IMR-90 (cell line): ENCODE measurements at regions not wholly inside any gene's neighbourhood (a gene's known extent, or its start where the extent isn't known, plus 50 kb on each side); places are given as distances from the start of the nearest gene placed in this dataset.

ENCODE experiments used
- ATAC-seq: fragments of 200-7000 bp; cut with Tn5 transposase; 2 replicates; pipeline ENCODE4 v1.9.1; 2020; ENCODE audit warnings: low read depth, mild to moderate bottlenecking, moderate library complexity
- BruUV-seq: library from RNA; stranded (reverse); fragments of 400-500 nt; replicated peaks from 2 replicates; lab custom pipeline; 2021; lab: Mats Ljungman, UMichigan
- CTCF ChIA-PET: fragments of 300-600 bp; formaldehyde crosslinking; extraction: SDS; loops from one replicate; lab custom pipeline; 2021; ENCODE audit warnings: antibody characterized with exemption; lab: Yijun Ruan, JAX
- POLR2A ChIA-PET: fragments of 300-600 bp; sonication (Branson Sonifier 250); formaldehyde crosslinking; loops from one replicate; lab custom pipeline; 2022; ENCODE audit warnings: antibody characterized with exemption; ENCODE audit not compliant: unreplicated experiment; lab: Charles Lee
- DNase-seq: peaks from one replicate; pipeline ENCODE4 v3.0.0; 2013
- H2AFZ ChIP-seq: replicated peaks from 2 replicates; pipeline ENCODE3; 2013; ENCODE audit warnings: low read length, mild to moderate bottlenecking; ENCODE audit not compliant: poor library complexity
- H2AK5ac ChIP-seq: 2 replicates; pipeline ENCODE4 v1.6.1; 2013; ENCODE audit warnings: low read depth, low read length, inconsistent platforms
- H2AK9ac ChIP-seq: replicated peaks from 2 replicates; pipeline ENCODE3; 2013; ENCODE audit warnings: mild to moderate bottlenecking, low read depth, low read length, moderate library complexity; ENCODE audit not compliant: poor library complexity
- H2BK120ac ChIP-seq: 2 replicates; pipeline ENCODE4 v1.6.1; 2013; ENCODE audit warnings: low read depth, low read length, inconsistent platforms
- H2BK15ac ChIP-seq: 3 replicates; pipeline ENCODE4 v1.6.1; 2013; ENCODE audit warnings: low read depth, low read length, inconsistent platforms
- H2BK20ac ChIP-seq: 2 replicates; pipeline ENCODE4 v1.6.1; 2013; ENCODE audit warnings: low read depth, mild to moderate bottlenecking, inconsistent platforms, low read length, moderate library complexity
- H2BK5ac ChIP-seq: 2 replicates; pipeline ENCODE4 v1.6.1; 2013; ENCODE audit warnings: mild to moderate bottlenecking, low read depth, low read length, inconsistent platforms; ENCODE audit not compliant: poor library complexity, severe bottlenecking
- H3K14ac ChIP-seq: replicated peaks from 2 replicates; pipeline ENCODE4 v1.6.1; 2013; ENCODE audit warnings: low read depth, low read length, inconsistent platforms
- H3K18ac ChIP-seq: 2 replicates; pipeline ENCODE4 v1.6.1; 2013; ENCODE audit warnings: low read depth, low read length, control low read depth
- H3K23ac ChIP-seq: 2 replicates; pipeline ENCODE4 v1.6.1; 2013; ENCODE audit warnings: low read depth, low read length, inconsistent platforms
- H3K27ac ChIP-seq: 2 replicates; pipeline ENCODE4 v1.5.1; 2013; ENCODE audit warnings: mild to moderate bottlenecking, control low read depth, low read length; ENCODE audit not compliant: insufficient read depth
- H3K27me3 ChIP-seq: 2 replicates; pipeline ENCODE4 v1.6.1; 2013; ENCODE audit warnings: low read length; ENCODE audit not compliant: control insufficient read depth, insufficient read depth
- H3K36me3 ChIP-seq: 2 replicates; pipeline ENCODE4 v1.6.1; 2013; ENCODE audit warnings: low read length, mixed read lengths; ENCODE audit not compliant: control insufficient read depth, insufficient read depth
- H3K4ac ChIP-seq: 2 replicates; pipeline ENCODE4 v1.6.1; 2013; ENCODE audit warnings: low read depth, low read length, inconsistent platforms
- H3K4me1 ChIP-seq: 2 replicates; pipeline ENCODE4 v1.6.1; 2013; ENCODE audit warnings: low read length, mixed read lengths; ENCODE audit not compliant: control insufficient read depth, insufficient read depth
- H3K4me2 ChIP-seq: 2 replicates; pipeline ENCODE4 v1.6.1; 2013; ENCODE audit warnings: low read depth, mild to moderate bottlenecking, control low read depth, low read length, moderate library complexity
- H3K4me3 ChIP-seq: 2 replicates; pipeline ENCODE4 v1.5.1; 2013; ENCODE audit warnings: low read depth, mild to moderate bottlenecking, control low read depth, low read length, moderate library complexity; ENCODE audit not compliant: insufficient read depth
- H3K56ac ChIP-seq: 2 replicates; pipeline ENCODE4 v1.6.1; 2013; ENCODE audit warnings: low read length, inconsistent platforms; ENCODE audit not compliant: insufficient read depth; ENCODE audit errors: extremely low read depth
- H3K79me1 ChIP-seq, 2 experiments: 2 replicates each; pipeline ENCODE4 v1.6.1; 2013; ENCODE audit warnings: low read length in 2 of 2, inconsistent platforms in 1 of 2, low read depth in 1 of 2
- H3K9ac ChIP-seq: 2 replicates; pipeline ENCODE4 v1.6.1; 2013; ENCODE audit warnings: low read depth, low read length, control low read depth
- H3K9me1 ChIP-seq: 2 replicates; pipeline ENCODE4 v1.6.1; 2013; ENCODE audit warnings: low read length, inconsistent platforms; ENCODE audit not compliant: insufficient read depth
- H3K9me3 ChIP-seq: 2 replicates; pipeline ENCODE4 v1.6.1; 2013; ENCODE audit warnings: low read length; ENCODE audit not compliant: control insufficient read depth, insufficient read depth
- H4K20me1 ChIP-seq: 2 replicates; pipeline ENCODE4 v1.6.1; 2013; ENCODE audit warnings: low read length, inconsistent platforms; ENCODE audit not compliant: insufficient read depth
- H4K5ac ChIP-seq: 2 replicates; pipeline ENCODE4 v1.6.1; 2013; ENCODE audit warnings: mild to moderate bottlenecking, low read depth, low read length, control low read depth
- H4K8ac ChIP-seq, 2 experiments: 2 replicates each; pipeline ENCODE4 v1.6.1; 2013; ENCODE audit warnings: low read depth in 2 of 2, low read length in 2 of 2, control low read depth in 1 of 2, inconsistent platforms in 1 of 2
- H4K91ac ChIP-seq: 2 replicates; pipeline ENCODE4 v1.6.1; 2013; ENCODE audit warnings: low read depth, low read length, inconsistent platforms; ENCODE audit not compliant: insufficient read depth
- CEBPB ChIP-seq: IDR thresholded peaks from 2 replicates; pipeline ENCODE4 v1.6.1; 2012; ENCODE audit warnings: low read depth, low read length, improper control_type of control experiment
- MXI1 ChIP-seq: IDR thresholded peaks from 2 replicates; pipeline ENCODE4 v1.6.1; 2012; ENCODE audit warnings: low read depth, mild to moderate bottlenecking, low read length, moderate library complexity, borderline replicate concordance
- SMC3 ChIP-seq: fragments of 150-350 bp; IDR thresholded peaks from 2 replicates; pipeline ENCODE4 v1.6.1; 2016; ENCODE audit warnings: low read depth, mild to moderate bottlenecking, antibody characterized with exemption, low read length, moderate library complexity
- WGBS, 2 experiments: methylation state at CpG; one replicate each; pipeline versions ENCODE4 v1.1.5 to v1.1.7; 2013; ENCODE audit warnings: missing lambda C conversion rate in 2 of 2; ENCODE audit not compliant: insufficient read length in 1 of 2; ENCODE audit errors: extremely low coverage in 2 of 2; 5-methylcytosine and 5-hydroxymethylcytosine counted together
- dilution Hi-C: fragments of 300-500 bp; cut with HindIII; formaldehyde crosslinking; loops from one replicate; pipeline ENCODE4 v1.14.3; 2018; ENCODE audit warnings: low sequenced_read_pairs; ENCODE audit not compliant: unreplicated experiment
- in situ Hi-C: fragments of 300-500 bp; cut with MboI; formaldehyde crosslinking; loops from 3 replicates; pipeline ENCODE4 v1.14.3; 2019; ENCODE audit warnings: low sequenced_read_pairs, inconsistent platforms, mixed read lengths
- intact Hi-C: fragments of 100-400 bp; cut with micrococcal nuclease; formaldehyde crosslinking; loops from 2 replicates; pipeline ENCODE4 v1.10.0; 2022

DNA sequence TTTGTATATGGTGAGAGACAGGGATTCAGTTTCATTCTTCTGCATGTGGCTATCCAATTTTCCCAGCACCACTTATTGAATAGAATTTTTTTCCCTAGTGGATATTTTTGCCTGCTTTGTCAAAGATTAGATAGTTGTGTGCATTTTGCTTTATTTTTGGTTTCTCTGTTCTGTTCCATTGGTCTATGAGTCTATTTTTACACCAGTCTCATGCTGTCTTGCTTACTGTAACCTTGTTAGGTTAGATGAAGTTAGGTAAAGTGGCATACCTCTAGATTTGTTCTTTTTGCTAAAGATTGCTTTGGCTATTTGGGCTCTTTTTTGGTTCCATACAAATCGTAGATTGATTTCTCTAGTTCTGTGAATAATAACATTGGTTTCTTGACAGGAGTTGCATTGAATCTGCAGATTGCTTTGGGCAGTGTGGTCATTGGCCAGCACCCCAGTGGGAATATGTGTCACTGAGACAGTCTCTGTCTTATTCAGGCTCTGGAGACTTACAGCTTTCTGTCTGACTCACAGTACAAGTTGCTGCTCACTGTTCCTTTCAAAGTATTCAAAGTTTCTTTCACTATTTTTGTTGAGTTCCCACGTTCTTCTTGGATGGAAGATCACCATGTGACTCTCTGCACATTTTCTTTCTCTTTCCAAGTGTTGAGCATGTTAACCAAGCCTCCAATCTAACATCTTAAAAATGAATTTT, 709.1 kb downstream of the CDH11 start:
- Histone ChIP-seq H3K27ac (no peak overlapping the region), H3K9ac (no peak overlapping the region), H3K14ac (no peak overlapping the region), H4K20me1 (no peaks in the 10 kb centered on the region), H3K4ac (no peak overlapping the region), H3K9me1 (no peaks in the 10 kb centered on the region), H3K9me3 (no peaks in the 10 kb centered on the region), H3K27me3 (no peaks in the 10 kb centered on the region), H2AK5ac (no peak overlapping the region), H2BK120ac (no peak overlapping the region), H2BK15ac (no peak overlapping the region), H3K36me3 (no peaks in the 10 kb centered on the region), H3K18ac (no peak overlapping the region), H3K79me1 (no peaks in the 10 kb centered on the region), H2AFZ (no peak overlapping the region), H4K91ac (no peak overlapping the region), H3K4me2 (no peak overlapping the region), H2BK20ac (no peak overlapping the region), H4K8ac (no peak overlapping the region), H2BK5ac (no peak overlapping the region), H4K5ac (no peak overlapping the region), H3K4me1 (no peaks in the 10 kb centered on the region; the same call in 1 of the 2 replicates), H3K23ac (no peak overlapping the region), H3K4me3 (no peak overlapping the region), H2AK9ac (no peak overlapping the region), H3K56ac (no peak overlapping the region)
- no TSS peak for BruUV-seq
- dilution Hi-C loops (no loop called here), in situ Hi-C loops (no loop called here), intact Hi-C loops (no loop called here)
- ChIA-PET CTCF (interaction anchor here (0.6 kb wide), 2 partner anchors 41 to 382 kb away, joined by 3 to 5 read pairs; no protein-coding TSS in a partner anchor), POLR2A (no interaction called here)
- no CpG with 5 or more reads among the region's 2 CpGs for WGBS, 2 experiments
- TF ChIP-seq SMC3 = no peak
- TF ChIP-seq CEBPB = no peak
- no peak for TF ChIP-seq MXI1
- ATAC-seq (peak; percentile 87), DNase-seq (peak; percentile 69)
